GM23248 (cell line): ENCODE measurements at regions not wholly inside any gene's neighbourhood (a gene's known extent, or its start where the extent isn't known, plus 50 kb on each side); places are given as distances from the start of the nearest gene placed in this dataset.

Source experiments
- EZH2 ChIP-seq: fragments of 200-600 bp; sonication (generic); IDR thresholded peaks from 2 replicates; pipeline ENCODE4 v1.6.1; 2018; ENCODE audit warnings: antibody characterized with exemption, mild to moderate bottlenecking; ENCODE audit not compliant: insufficient read depth, poor library complexity, severe bottlenecking
- EZH2phosphoT487 ChIP-seq: fragments of 200-600 bp; sonication (generic); IDR thresholded peaks from 2 replicates; pipeline ENCODE4 v1.6.1; 2018; ENCODE audit warnings: antibody characterized with exemption, moderate library complexity, mild to moderate bottlenecking, low read depth; ENCODE audit not compliant: insufficient read depth

DNA sequence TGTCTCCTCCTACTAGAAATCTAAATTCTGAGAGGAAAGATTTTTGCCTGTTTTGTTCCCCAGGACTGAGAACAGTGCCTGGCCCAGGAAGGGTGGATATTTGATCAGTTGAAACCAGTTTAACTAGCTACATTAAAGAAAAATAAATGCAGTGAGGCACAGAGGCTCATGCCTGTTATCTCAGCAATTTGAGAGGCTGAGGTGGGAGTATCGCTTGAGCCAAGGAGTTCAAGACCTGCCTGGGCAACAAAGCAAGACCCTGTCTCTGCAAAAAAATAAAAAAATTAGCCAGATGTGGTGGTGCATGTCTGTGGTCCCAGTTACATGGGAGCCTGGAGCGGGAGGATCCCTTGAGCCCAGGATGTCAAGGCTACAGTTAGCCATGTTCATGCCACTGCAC is 104.8 kb upstream of the CPEB4 start:
- TF ChIP-seq EZH2: no peak
- TF ChIP-seq EZH2phosphoT487: no peak
